WERI-Rb-1 (cell line): ENCODE measurements at regions not wholly inside any gene's neighbourhood (a gene's known extent, or its start where the extent isn't known, plus 50 kb on each side); places are given as distances from the start of the nearest gene placed in this dataset.

Experiments
- DNase-seq: peaks from one replicate; pipeline ENCODE4 v3.0.0-alpha.2; 2020
- H3K27ac ChIP-seq: fragments of 250-450 bp; sonication (Bioruptor Pico); 2 replicates; pipeline ENCODE4 v1.5.1; 2020; ENCODE audit warnings: mild to moderate bottlenecking, moderate library complexity
- H3K27me3 ChIP-seq: fragments of 250-450 bp; sonication (Bioruptor Pico); 2 replicates; pipeline ENCODE4 v1.5.1; 2021; ENCODE audit warnings: mild to moderate bottlenecking, low read depth, moderate library complexity; ENCODE audit not compliant: insufficient read depth, severe bottlenecking
- H3K36me3 ChIP-seq: fragments of 250-450 bp; sonication (Bioruptor Pico); 2 replicates; pipeline ENCODE4 v1.5.1; 2020; ENCODE audit warnings: mild to moderate bottlenecking, moderate library complexity
- H3K4me3 ChIP-seq: 2 replicates; pipeline ENCODE4 v1.5.1; 2011; ENCODE audit warnings: low read depth, mild to moderate bottlenecking, control low read depth, low read length
- H3K9me3 ChIP-seq: fragments of 250-450 bp; sonication (Bioruptor Pico); 2 replicates; pipeline ENCODE4 v1.5.1; 2021; ENCODE audit warnings: mild to moderate bottlenecking, moderate library complexity; ENCODE audit not compliant: severe bottlenecking
- CTCF ChIP-seq: IDR thresholded peaks from 2 replicates; pipeline ENCODE4 v1.5.1; 2011; ENCODE audit warnings: low read depth, mild to moderate bottlenecking, control low read depth, inconsistent platforms, low read length

- Histone ChIP-seq H3K27ac (no peak overlapping the region), H3K9me3 (no peaks in the 10 kb centered on the region), H3K4me3 (no peak overlapping the region), H3K27me3 (no peaks in the 10 kb centered on the region), H3K36me3 (no peaks in the 10 kb centered on the region)
- no peak for DNase-seq
- no peak for TF ChIP-seq CTCF
These were observed 243.0 kb downstream of the HNMT start for GRCh38 chr2:138207074-138207930.

GRCh38 chr2:138209009-138209408, 244.7 kb downstream of the HNMT start:
- Histone ChIP-seq H3K27ac (no peak overlapping the region), H3K9me3 (no peaks in the 10 kb centered on the region), H3K36me3 (no peaks in the 10 kb centered on the region), H3K4me3 (no peak overlapping the region), H3K27me3 (no peaks in the 10 kb centered on the region)
- DNase-seq = no peak
- TF ChIP-seq CTCF = no peak

GRCh38 chr2:138210487-138210886, 246.2 kb downstream of the HNMT start:
- no peak for DNase-seq
- no peak for TF ChIP-seq CTCF
- no peak overlapping the region for H3K27ac ChIP-seq
- no peak overlapping the region for H3K4me3 ChIP-seq
- H3K27me3 ChIP-seq = no peaks in the 10 kb centered on the region
- no peaks in the 10 kb centered on the region for H3K9me3 ChIP-seq
- H3K36me3 ChIP-seq = no peaks in the 10 kb centered on the region

GRCh38 chr2:138212434-138212833, 248.2 kb downstream of the HNMT start:
- H3K36me3 ChIP-seq = no peaks in the 10 kb centered on the region
- no peaks in the 10 kb centered on the region for H3K27me3 ChIP-seq
- H3K9me3 ChIP-seq = no peaks in the 10 kb centered on the region
- TF ChIP-seq CTCF = no peak
- H3K27ac ChIP-seq = no peak overlapping the region
- no peak for DNase-seq
- no peak overlapping the region for H3K4me3 ChIP-seq

- TF ChIP-seq CTCF = no peak
- no peaks in the 10 kb centered on the region for H3K9me3 ChIP-seq
- H3K4me3 ChIP-seq = no peak overlapping the region
- H3K27me3 ChIP-seq = no peaks in the 10 kb centered on the region
- H3K36me3 ChIP-seq = no peaks in the 10 kb centered on the region
- no peak for DNase-seq
- H3K27ac ChIP-seq = no peak overlapping the region
These were observed 248.8 kb downstream of the HNMT start for GRCh38 chr2:138213084-138213483.

GRCh38 chr2:138213624-138214023, 249.4 kb downstream of the HNMT start:
- Histone ChIP-seq H3K27me3 (no peaks in the 10 kb centered on the region), H3K36me3 (no peaks in the 10 kb centered on the region), H3K4me3 (no peak overlapping the region), H3K27ac (no peak overlapping the region), H3K9me3 (no peaks in the 10 kb centered on the region)
- DNase-seq = no peak
- TF ChIP-seq CTCF = no peak
